CD4-positive, alpha-beta T cell treated with Interleukin-4 for 4 hours (primary cell): ENCODE measurements at regions not wholly inside any gene's neighbourhood (a gene's known extent, or its start where the extent isn't known, plus 50 kb on each side); places are given as distances from the start of the nearest gene placed in this dataset.
"Not testable (repeated sequence)": the region's sequence is repeated elsewhere in the genome, so short reads cannot be mapped to it uniquely, and the experiment has no call there.

Experiments used
- DNase-seq: peaks from one replicate; pipeline ENCODE4 v3.0.0-alpha.2; 2020

- DNase-seq: no peak
Observed at GRCh38 chr2:207375207-207375875, 154.4 kb upstream of the CREB1 start.

- DNase-seq: not testable (repeated sequence)
Observed at GRCh38 chr2:207378620-207379019, 151.1 kb upstream of the CREB1 start.

- DNase-seq: no peak
Observed at GRCh38 chr2:207385076-207385475, 144.7 kb upstream of the CREB1 start.

GRCh38 chr2:207385903-207386302 is 143.9 kb upstream of the CREB1 start:
- DNase-seq: no peak

- DNase-seq: no peak
Observed at GRCh38 chr2:207387001-207387571, 142.7 kb upstream of the CREB1 start.

- no peak for DNase-seq
Observed at GRCh38 chr2:207390302-207391095, 139.3 kb upstream of the CREB1 start.

- DNase-seq: no peak
Observed at GRCh38 chr2:207394203-207394781, 135.5 kb upstream of the CREB1 start.

- no peak for DNase-seq
Observed at GRCh38 chr2:207394812-207395534, 134.8 kb upstream of the CREB1 start.

- no peak for DNase-seq
Observed at GRCh38 chr2:207395535-207396251, 134.1 kb upstream of the CREB1 start.

GRCh38 chr2:207397917-207398655 is 131.7 kb upstream of the CREB1 start:
- DNase-seq: no peak

GRCh38 chr2:207399301-207399700 is 130.5 kb upstream of the CREB1 start:
- no peak for DNase-seq

- no peak for DNase-seq
Observed at GRCh38 chr2:207401338-207401737, 128.4 kb upstream of the CREB1 start.

GRCh38 chr2:207403141-207403540 is 126.6 kb upstream of the CREB1 start:
- DNase-seq: no peak

- no peak for DNase-seq
Observed at GRCh38 chr2:207403950-207404349, 125.8 kb upstream of the CREB1 start.

- DNase-seq: no peak
Observed at GRCh38 chr2:207405150-207405549, 124.6 kb upstream of the CREB1 start.

- DNase-seq: no peak
Observed at GRCh38 chr2:207408086-207408794, 121.5 kb upstream of the CREB1 start.

- no peak for DNase-seq
Observed at GRCh38 chr2:207409517-207409916, 120.2 kb upstream of the CREB1 start.

- no peak for DNase-seq
Observed at GRCh38 chr2:207412787-207413310, 116.9 kb upstream of the CREB1 start.

GRCh38 chr2:207413376-207413907 is 116.3 kb upstream of the CREB1 start:
- no peak for DNase-seq

- DNase-seq: no peak
Observed at GRCh38 chr2:207416111-207416510, 113.7 kb upstream of the CREB1 start.
